HL-60 (cell line): ENCODE measurements at regions not wholly inside any gene's neighbourhood (a gene's known extent, or its start where the extent isn't known, plus 50 kb on each side); places are given as distances from the start of the nearest gene placed in this dataset.

ENCODE experiments used
- POLR2AphosphoS5 ChIP-seq: IDR thresholded peaks from 2 replicates; pipeline ENCODE4 v1.6.1; 2012; ENCODE audit warnings: low read depth
- TF ChIP-seq, protein P1 (sequence below): IDR thresholded peaks from one replicate; pipeline ENCODE4 v1.5.1; 2011; ENCODE audit warnings: low read length, control low read depth, inconsistent platforms; ENCODE audit not compliant: insufficient read depth

- TF ChIP-seq, protein P1, sequence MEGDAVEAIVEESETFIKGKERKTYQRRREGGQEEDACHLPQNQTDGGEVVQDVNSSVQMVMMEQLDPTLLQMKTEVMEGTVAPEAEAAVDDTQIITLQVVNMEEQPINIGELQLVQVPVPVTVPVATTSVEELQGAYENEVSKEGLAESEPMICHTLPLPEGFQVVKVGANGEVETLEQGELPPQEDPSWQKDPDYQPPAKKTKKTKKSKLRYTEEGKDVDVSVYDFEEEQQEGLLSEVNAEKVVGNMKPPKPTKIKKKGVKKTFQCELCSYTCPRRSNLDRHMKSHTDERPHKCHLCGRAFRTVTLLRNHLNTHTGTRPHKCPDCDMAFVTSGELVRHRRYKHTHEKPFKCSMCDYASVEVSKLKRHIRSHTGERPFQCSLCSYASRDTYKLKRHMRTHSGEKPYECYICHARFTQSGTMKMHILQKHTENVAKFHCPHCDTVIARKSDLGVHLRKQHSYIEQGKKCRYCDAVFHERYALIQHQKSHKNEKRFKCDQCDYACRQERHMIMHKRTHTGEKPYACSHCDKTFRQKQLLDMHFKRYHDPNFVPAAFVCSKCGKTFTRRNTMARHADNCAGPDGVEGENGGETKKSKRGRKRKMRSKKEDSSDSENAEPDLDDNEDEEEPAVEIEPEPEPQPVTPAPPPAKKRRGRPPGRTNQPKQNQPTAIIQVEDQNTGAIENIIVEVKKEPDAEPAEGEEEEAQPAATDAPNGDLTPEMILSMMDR = no peak
- TF ChIP-seq POLR2AphosphoS5 = no peak
These were observed 959.6 kb upstream of the SLC39A10 start for GRCh38 chr2:194697439-194697838.
